AG20443 (cell line): ENCODE measurements at regions not wholly inside any gene's neighbourhood (a gene's known extent, or its start where the extent isn't known, plus 50 kb on each side); places are given as distances from the start of the nearest gene placed in this dataset.

Experiments used
- DNase-seq: peaks from one replicate; pipeline ENCODE4 v3.0.0; 2012; ENCODE audit warnings: low spot score, mixed read lengths

GRCh38 chr6:133187114-133187513, 54.0 kb upstream of the EYA4 start:
- DNase-seq = no peak

DNA sequence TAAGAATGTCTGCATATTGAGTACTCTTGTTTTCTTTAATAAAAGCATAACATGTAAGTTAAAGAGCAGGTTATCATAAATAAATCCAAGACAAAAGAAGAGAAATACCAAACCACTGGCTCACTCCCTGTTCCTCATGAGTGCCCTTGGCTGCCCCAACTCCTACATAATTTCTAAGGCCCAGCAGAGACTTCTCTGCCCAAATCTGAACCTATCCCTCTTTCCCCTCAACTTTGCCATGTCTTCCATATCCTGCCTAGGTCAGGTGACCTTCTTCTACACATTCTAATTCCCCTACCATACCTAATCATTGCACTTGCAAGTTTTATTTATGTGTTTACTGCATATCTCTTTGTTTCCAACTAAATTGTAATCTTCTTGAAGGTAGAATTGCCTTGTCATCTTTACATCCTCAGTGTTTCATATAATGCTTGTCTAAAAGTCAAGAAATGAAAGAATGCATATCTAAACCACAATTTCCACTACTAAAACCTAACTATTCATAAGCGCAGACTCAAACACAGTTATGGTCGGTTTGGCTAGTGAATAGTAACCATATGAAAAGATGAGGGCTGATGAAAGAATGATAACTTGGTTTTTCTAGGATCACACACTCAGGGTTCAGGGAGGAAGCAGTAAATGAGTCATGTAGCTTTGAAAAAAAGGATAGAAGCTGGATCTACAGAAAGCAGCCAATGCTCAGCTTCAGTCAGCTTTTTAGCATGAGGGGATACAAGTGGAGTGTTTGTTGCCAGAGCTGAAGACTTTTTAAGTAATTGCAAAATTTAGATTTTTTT, 53.3 kb upstream of the EYA4 start:
- DNase-seq = no peak

DNA sequence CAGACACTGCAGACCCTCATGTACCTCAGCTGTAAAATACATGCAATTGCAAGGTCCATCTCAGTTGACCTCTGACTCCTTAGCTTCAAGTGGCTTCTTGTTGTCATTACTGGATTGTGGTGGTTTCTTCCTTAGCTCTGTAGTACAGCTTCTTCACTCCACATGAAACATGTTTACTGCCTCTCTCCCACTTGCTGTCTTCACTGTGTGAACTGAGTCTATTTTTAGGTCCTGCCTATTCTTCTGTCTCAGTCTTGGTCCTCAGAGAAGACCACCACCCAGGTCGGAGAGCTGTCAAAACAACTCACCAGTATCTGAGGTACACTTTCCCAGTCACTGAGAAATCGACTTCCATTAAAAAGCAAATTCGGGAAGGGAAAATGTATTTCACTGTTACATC, 50.2 kb upstream of the EYA4 start:
- no peak for DNase-seq

- no peak for DNase-seq
Measured at GRCh38 chr6:133191323-133191722, 49.8 kb upstream of the EYA4 start.
